Caco-2 (cell line): ENCODE measurements at regions not wholly inside any gene's neighbourhood (a gene's known extent, or its start where the extent isn't known, plus 50 kb on each side); places are given as distances from the start of the nearest gene placed in this dataset.

Experiments used
- BruUV-seq: library from RNA; stranded (reverse); fragments of 400-500 nt; replicated peaks from 2 replicates; lab custom pipeline; 2021; lab: Mats Ljungman, UMichigan
- CTCF ChIA-PET: fragments of 300-600 bp; sonication (Branson Sonifier 250); formaldehyde crosslinking; loops from one replicate; lab custom pipeline; 2022; ENCODE audit warnings: antibody characterized with exemption; lab: Charles Lee
- POLR2A ChIA-PET: fragments of 300-600 bp; sonication (Branson Sonifier 250); formaldehyde crosslinking; loops from one replicate; lab custom pipeline; 2022; ENCODE audit warnings: antibody characterized with exemption; lab: Charles Lee
- DNase-seq, 2 experiments: peaks; one replicate each; pipeline versions ENCODE4 v3.0.0 to v3.0.0-alpha.2; 2020 to 2022
- H3K27me3 ChIP-seq: replicated peaks from 2 replicates; pipeline ENCODE4 v1.6.0; 2011; ENCODE audit warnings: low read length; ENCODE audit not compliant: control insufficient read depth, insufficient read depth
- H3K36me3 ChIP-seq: 2 replicates; pipeline ENCODE4 v1.5.1; 2011; ENCODE audit warnings: low read length; ENCODE audit not compliant: control insufficient read depth, insufficient read depth
- H3K4me1 ChIP-seq: fragments of 250-450 bp; sonication (Bioruptor Pico); 2 replicates; pipeline ENCODE4 v1.5.1; 2020; ENCODE audit warnings: mild to moderate bottlenecking
- H3K4me3 ChIP-seq: 2 replicates; pipeline ENCODE4 v1.5.1; 2011; ENCODE audit warnings: low read depth, mild to moderate bottlenecking, control low read depth, low read length
- H3K9me3 ChIP-seq: fragments of 250-450 bp; sonication (Bioruptor Pico); 2 replicates; pipeline ENCODE4 v1.5.1; 2020; ENCODE audit warnings: mild to moderate bottlenecking, moderate library complexity
- H3K27ac Mint-ChIP-seq: one replicate; pipeline ENCODE4 v1.8.0; 2022; ENCODE audit warnings: mixed read lengths; ENCODE audit not compliant: unreplicated experiment
- H3K27me3 Mint-ChIP-seq: one replicate; pipeline ENCODE4 v1.8.0; 2022; ENCODE audit warnings: mixed read lengths; ENCODE audit not compliant: insufficient read depth, unreplicated experiment
- H3K36me3 Mint-ChIP-seq: one replicate; pipeline ENCODE4 v1.8.0; 2022; ENCODE audit warnings: mild to moderate bottlenecking, mixed read lengths; ENCODE audit not compliant: insufficient read depth, unreplicated experiment
- H3K4me1 Mint-ChIP-seq: one replicate; pipeline ENCODE4 v1.8.0; 2022; ENCODE audit warnings: low read depth, mixed read lengths; ENCODE audit not compliant: unreplicated experiment
- H3K4me3 Mint-ChIP-seq: one replicate; pipeline ENCODE4 v1.8.0; 2022; ENCODE audit warnings: mild to moderate bottlenecking, moderate library complexity, mixed read lengths; ENCODE audit not compliant: unreplicated experiment
- H3K9me3 Mint-ChIP-seq: one replicate; pipeline ENCODE4 v1.8.0; 2022; ENCODE audit warnings: mixed read lengths; ENCODE audit not compliant: unreplicated experiment
- intact Hi-C: fragments of 100-400 bp; cut with micrococcal nuclease; formaldehyde crosslinking; loops from one replicate; pipeline ENCODE4 v1.10.0; 2022; ENCODE audit not compliant: unreplicated experiment
- TF ChIP-seq, protein P1 (sequence below), 2 experiments: fragments of 200-600 bp in 1 of 2; IDR thresholded peaks; 1 replicate in 1 of 2; 2 replicates in 1 of 2; pipeline versions ENCODE4 v1.5.1 to v1.8.0; 2011 to 2022; ENCODE audit warnings: antibody characterized with exemption in 1 of 2, control low read depth in 1 of 2, inconsistent platforms in 1 of 2, low read depth in 1 of 2, low read length in 1 of 2, mild to moderate bottlenecking in 1 of 2, moderate library complexity in 1 of 2; ENCODE audit not compliant: insufficient read depth in 1 of 2, severe bottlenecking in 1 of 2, unreplicated experiment in 1 of 2

DNA sequence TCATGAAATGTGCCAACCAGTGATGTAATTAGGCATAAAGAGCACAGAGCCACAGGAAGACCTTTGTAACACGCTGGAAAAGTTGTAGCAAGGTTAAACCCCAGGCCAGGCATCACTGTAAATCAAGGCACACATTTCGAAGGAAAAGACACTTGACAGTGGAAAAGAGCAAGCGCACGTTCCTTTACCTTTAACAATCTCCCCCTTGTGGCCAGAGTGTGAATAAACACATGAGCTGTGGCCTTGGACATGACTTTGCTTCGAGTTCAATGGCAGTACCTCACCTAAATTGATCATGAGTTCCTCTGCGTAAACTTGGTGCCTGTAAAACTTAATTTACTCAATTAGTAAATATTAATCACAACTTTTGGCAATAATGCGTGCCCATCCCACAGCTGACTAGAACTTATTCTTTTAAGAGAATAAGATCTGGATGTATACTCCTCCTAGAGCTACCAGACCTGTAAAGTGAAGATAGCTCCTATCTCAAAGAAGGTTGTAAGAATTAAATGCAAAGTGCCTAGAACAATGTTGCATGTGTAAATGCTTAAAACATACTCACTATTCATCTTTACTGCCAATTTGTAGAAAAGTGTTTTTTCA, 757.0 kb upstream of the NECTIN3 start:
- TF ChIP-seq, protein P1, sequence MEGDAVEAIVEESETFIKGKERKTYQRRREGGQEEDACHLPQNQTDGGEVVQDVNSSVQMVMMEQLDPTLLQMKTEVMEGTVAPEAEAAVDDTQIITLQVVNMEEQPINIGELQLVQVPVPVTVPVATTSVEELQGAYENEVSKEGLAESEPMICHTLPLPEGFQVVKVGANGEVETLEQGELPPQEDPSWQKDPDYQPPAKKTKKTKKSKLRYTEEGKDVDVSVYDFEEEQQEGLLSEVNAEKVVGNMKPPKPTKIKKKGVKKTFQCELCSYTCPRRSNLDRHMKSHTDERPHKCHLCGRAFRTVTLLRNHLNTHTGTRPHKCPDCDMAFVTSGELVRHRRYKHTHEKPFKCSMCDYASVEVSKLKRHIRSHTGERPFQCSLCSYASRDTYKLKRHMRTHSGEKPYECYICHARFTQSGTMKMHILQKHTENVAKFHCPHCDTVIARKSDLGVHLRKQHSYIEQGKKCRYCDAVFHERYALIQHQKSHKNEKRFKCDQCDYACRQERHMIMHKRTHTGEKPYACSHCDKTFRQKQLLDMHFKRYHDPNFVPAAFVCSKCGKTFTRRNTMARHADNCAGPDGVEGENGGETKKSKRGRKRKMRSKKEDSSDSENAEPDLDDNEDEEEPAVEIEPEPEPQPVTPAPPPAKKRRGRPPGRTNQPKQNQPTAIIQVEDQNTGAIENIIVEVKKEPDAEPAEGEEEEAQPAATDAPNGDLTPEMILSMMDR (IDR thresholded peaks at IDR 0.05; ENCODE audit: insufficient read depth in 1 of 2, low read depth in 1 of 2, low read length in 1 of 2, severe bottlenecking in 1 of 2, unreplicated experiment in 1 of 2): peak; percentile 57 to 74

DNA sequence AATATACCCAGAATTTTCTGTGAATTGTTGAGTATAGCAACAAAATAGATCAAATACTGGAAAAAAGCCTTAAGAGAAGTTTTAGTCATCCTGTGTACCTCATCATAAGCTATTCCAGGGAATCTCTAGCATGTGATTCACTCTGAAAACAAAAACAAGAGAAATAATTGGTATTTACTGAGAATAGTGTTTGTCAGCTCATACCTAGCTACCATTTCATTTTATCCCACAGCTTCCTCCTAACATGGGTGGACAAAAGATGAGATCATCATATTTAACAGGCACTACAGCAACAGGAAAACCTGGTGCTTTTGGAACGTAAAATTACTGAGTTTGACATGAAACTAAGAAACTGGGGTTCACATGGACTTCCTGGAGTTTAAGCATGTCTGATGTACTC, 753.5 kb upstream of the NECTIN3 start:
- Mint-ChIP-seq H3K27ac (no peak overlapping the region), H3K36me3 (no peaks in the 10 kb centered on the region), H3K4me3 (no peak overlapping the region), H3K9me3 (no peaks in the 10 kb centered on the region), H3K4me1 (no peaks in the 10 kb centered on the region), H3K27me3 (no peaks in the 10 kb centered on the region)
- TF ChIP-seq, protein P1 (IDR thresholded peaks at IDR 0.05; ENCODE audit: insufficient read depth in 1 of 2, low read depth in 1 of 2, low read length in 1 of 2, severe bottlenecking in 1 of 2, unreplicated experiment in 1 of 2): no peak
- intact Hi-C loops: loop anchor here (10.0 kb wide), 1 partner anchor 757 kb away; the partner anchor contains the start of gene NECTIN3
- H3K27me3 ChIP-seq: no peaks in the 10 kb centered on the region
- BruUV-seq: no TSS peak
- ChIA-PET POLR2A (no interaction called here), CTCF (no interaction called here)
- H3K4me1 ChIP-seq: no peaks in the 10 kb centered on the region
- H3K9me3 ChIP-seq: no peaks in the 10 kb centered on the region
- no peak overlapping the region for H3K4me3 ChIP-seq
- no peaks in the 10 kb centered on the region for H3K36me3 ChIP-seq
- no peak for DNase-seq

More for the DNA sequence above, 757.0 kb upstream of the NECTIN3 start:
- H3K27me3 Mint-ChIP-seq: no peaks in the 10 kb centered on the region
- DNase-seq: peak; percentile 57 to 67
- H3K36me3 Mint-ChIP-seq: no peaks in the 10 kb centered on the region
- H3K4me1 Mint-ChIP-seq: no peaks in the 10 kb centered on the region
- H3K4me3 ChIP-seq: no peak overlapping the region
- no peaks in the 10 kb centered on the region for H3K4me1 ChIP-seq
- H3K9me3 Mint-ChIP-seq: no peaks in the 10 kb centered on the region
- no peak overlapping the region for H3K4me3 Mint-ChIP-seq
- intact Hi-C loops: loop anchor here (1.0 to 10.0 kb wide), 2 partner anchors 582 to 760 kb away; partner anchors contain the start of gene NECTIN3
- no peaks in the 10 kb centered on the region for H3K36me3 ChIP-seq
- no TSS peak for BruUV-seq
- ChIA-PET POLR2A (no interaction called here), CTCF (interaction anchor here (0.8 to 1.2 kb wide), 4 partner anchors 31 to 378 kb away, joined by 3 to 5 read pairs (median 4); no protein-coding TSS in a partner anchor)
- H3K27me3 ChIP-seq: no peaks in the 10 kb centered on the region
- no peak overlapping the region for H3K27ac Mint-ChIP-seq
- H3K9me3 ChIP-seq: no peaks in the 10 kb centered on the region

DNA sequence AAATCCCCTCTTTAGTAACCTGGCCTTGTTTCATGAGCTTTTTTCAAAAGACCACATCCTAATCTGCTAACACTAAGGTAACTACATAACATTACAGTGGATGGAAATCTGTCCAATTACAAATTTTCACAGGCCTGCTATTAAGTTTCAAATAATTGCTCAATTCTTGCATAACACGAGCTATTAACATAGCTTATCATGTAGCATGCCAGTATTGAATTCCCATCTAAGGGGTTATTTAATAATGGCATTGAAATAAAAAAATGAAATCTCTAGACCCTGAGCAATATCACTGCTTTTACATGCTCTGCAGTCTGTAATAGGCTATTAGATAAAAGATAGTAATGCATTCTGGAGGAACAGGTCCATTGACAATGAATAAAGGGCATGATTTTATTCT, 748.3 kb upstream of the NECTIN3 start:
- Histone ChIP-seq H3K4me1 (no peaks in the 10 kb centered on the region), H3K36me3 (no peaks in the 10 kb centered on the region), H3K4me3 (no peak overlapping the region), H3K27me3 (no peaks in the 10 kb centered on the region), H3K9me3 (no peaks in the 10 kb centered on the region)
- Mint-ChIP-seq H3K27me3 (no peaks in the 10 kb centered on the region), H3K36me3 (no peaks in the 10 kb centered on the region), H3K4me3 (no peak overlapping the region), H3K9me3 (peaks cover 11% of the 10 kb centered on the region), H3K4me1 (no peaks in the 10 kb centered on the region), H3K27ac (no peak overlapping the region)
- intact Hi-C loops: no loop called here
- ChIA-PET CTCF (no interaction called here), POLR2A (no interaction called here)
- BruUV-seq: no TSS peak
- TF ChIP-seq, protein P1 (IDR thresholded peaks at IDR 0.05; ENCODE audit: insufficient read depth in 1 of 2, low read depth in 1 of 2, low read length in 1 of 2, severe bottlenecking in 1 of 2, unreplicated experiment in 1 of 2): no peak
- no peak for DNase-seq
